Liver (tissue), 3 donors: ENCODE measurements at regions not wholly inside any gene's neighbourhood (a gene's known extent, or its start where the extent isn't known, plus 50 kb on each side); places are given as distances from the start of the nearest gene placed in this dataset.

Source experiments
- ATF3 ChIP-seq: IDR thresholded peaks from 2 replicates; pipeline ENCODE4 v1.6.1; 2016; ENCODE audit warnings: antibody characterized with exemption
- CTCF ChIP-seq: fragments of 150-350 bp; IDR thresholded peaks from 2 replicates; pipeline ENCODE4 v1.5.1; 2017; ENCODE audit warnings: improper control_type of control experiment, low read depth, low read length; ENCODE audit not compliant: missing input control
- HNF4G ChIP-seq: IDR thresholded peaks from 2 replicates; pipeline ENCODE4 v1.6.1; 2016; ENCODE audit warnings: antibody characterized with exemption
- donor health status: healthy.
- donor health status: healthy.

GRCh38 chr12:77392467-77393088 is 327.2 kb upstream of the E2F7 start:
- TF ChIP-seq ATF3 (no peak), CTCF (no peak), HNF4G (no peak)
